ENCODE measurements at regions not wholly inside any gene's neighbourhood (a gene's known extent, or its start where the extent isn't known, plus 50 kb on each side); places are given as distances from the start of the nearest gene placed in this dataset.

DNA sequence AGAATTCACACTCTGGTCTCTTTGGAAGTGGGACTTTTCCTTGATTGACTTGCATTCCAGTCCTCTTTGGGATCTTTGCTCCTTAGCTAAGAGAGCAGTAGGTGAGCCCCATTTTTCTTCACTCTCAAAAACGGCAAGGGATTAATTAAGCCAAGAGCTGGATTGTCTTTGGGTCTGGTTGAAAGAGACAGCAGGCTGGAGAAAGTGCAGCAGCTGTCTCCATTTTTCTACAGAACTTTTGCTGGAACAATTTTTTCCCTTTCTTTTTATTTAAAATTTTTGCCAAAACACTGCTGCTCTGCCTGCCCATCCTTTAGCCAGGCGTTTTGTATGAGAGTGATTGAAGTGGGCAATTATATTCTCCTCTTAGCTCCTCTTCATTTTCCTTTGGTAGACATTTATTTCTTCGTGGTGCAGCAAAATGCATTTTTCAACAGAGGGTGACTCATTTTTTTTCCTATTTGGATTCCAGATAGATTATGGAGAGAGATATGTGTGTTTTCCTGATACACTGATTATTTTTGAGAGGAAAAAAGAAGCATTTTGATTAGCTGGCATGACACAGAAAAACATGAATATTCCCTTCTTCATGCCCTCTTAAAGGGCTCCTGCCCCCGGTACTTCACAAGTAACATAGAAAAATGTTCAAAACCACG is 371.2 kb upstream of the NBEA start:
- H3K79me2 ChIP-seq (ENCODE audit: insufficient read depth, low read depth) = no peaks in the 10 kb centered on the region
- H3K4me3 ChIP-seq (IDR thresholded peaks at IDR 0.05; ENCODE audit: insufficient read depth, low read depth, low read length) = no peak overlapping the region
- H2AFZ ChIP-seq (ENCODE audit: low read depth) = no peak overlapping the region
- H3K4me1 ChIP-seq (ENCODE audit: low read depth, poor library complexity, severe bottlenecking) = no peaks in the 10 kb centered on the region
- TF ChIP-seq, protein P1, sequence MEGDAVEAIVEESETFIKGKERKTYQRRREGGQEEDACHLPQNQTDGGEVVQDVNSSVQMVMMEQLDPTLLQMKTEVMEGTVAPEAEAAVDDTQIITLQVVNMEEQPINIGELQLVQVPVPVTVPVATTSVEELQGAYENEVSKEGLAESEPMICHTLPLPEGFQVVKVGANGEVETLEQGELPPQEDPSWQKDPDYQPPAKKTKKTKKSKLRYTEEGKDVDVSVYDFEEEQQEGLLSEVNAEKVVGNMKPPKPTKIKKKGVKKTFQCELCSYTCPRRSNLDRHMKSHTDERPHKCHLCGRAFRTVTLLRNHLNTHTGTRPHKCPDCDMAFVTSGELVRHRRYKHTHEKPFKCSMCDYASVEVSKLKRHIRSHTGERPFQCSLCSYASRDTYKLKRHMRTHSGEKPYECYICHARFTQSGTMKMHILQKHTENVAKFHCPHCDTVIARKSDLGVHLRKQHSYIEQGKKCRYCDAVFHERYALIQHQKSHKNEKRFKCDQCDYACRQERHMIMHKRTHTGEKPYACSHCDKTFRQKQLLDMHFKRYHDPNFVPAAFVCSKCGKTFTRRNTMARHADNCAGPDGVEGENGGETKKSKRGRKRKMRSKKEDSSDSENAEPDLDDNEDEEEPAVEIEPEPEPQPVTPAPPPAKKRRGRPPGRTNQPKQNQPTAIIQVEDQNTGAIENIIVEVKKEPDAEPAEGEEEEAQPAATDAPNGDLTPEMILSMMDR (conservative IDR thresholded peaks at IDR 0.05; ENCODE audit: low read depth, low read length) = no peak
- no peak overlapping the region for H3K9ac ChIP-seq
- H4K20me1 ChIP-seq (ENCODE audit: insufficient read depth) = no peaks in the 10 kb centered on the region
- no peak overlapping the region for H3K4me2 ChIP-seq
- H3K27ac ChIP-seq = no peak overlapping the region
- H3K36me3 ChIP-seq (ENCODE audit: insufficient read depth) = no peaks in the 10 kb centered on the region
- H3K27me3 ChIP-seq (ENCODE audit: insufficient read depth, low read depth) = no peaks in the 10 kb centered on the region

DNA sequence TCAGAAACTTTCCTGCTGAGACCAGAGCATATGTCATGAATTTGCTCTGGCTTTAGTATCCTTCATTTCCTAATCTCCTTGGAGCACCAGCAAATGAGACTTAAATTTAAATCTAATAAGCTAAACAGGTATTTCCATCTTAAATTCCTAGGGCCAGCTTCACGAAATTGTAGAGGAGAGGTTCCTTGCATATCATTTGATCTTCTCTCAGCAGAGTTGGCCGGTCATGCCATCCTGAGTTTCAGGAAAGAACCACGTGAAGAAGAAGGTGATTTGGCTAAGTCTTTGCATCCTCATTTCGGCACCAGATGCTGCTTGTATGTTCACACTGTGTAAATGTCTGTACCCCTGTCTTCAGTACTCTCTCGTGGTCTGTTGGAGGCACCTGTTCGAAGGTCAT is 370.4 kb upstream of the NBEA start:
- Histone ChIP-seq H3K4me1 (ENCODE audit: low read depth, poor library complexity, severe bottlenecking) (no peaks in the 10 kb centered on the region), H3K9ac (no peak overlapping the region), H3K36me3 (ENCODE audit: insufficient read depth) (no peaks in the 10 kb centered on the region), H2AFZ (ENCODE audit: low read depth) (no peak overlapping the region), H3K4me3 (IDR thresholded peaks at IDR 0.05; ENCODE audit: insufficient read depth, low read depth, low read length) (no peak overlapping the region), H3K27ac (no peak overlapping the region), H3K4me2 (no peak overlapping the region), H3K79me2 (ENCODE audit: insufficient read depth, low read depth) (no peaks in the 10 kb centered on the region), H3K27me3 (ENCODE audit: insufficient read depth, low read depth) (no peaks in the 10 kb centered on the region), H4K20me1 (ENCODE audit: insufficient read depth) (no peaks in the 10 kb centered on the region)
- TF ChIP-seq, protein P1 (conservative IDR thresholded peaks at IDR 0.05; ENCODE audit: low read depth, low read length) = no peak

DNA sequence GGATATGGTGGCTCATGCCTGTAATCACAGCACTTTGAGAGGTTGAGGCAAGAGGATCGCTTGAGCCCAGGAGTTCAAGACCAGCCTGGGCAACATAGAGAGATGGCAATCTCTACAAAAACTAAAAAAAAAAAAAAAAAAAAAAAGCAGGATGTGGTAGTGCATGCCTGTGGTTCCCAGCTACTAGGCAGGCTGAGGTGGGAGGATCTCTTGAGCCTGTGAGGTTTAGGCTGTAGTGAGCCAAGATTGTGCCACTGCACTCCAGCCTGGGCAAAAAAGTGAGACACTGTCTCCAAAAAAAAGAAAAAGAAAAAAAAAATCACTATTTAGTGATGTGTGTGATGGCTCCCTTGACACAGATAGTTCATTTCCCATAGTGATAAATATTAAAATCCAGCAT is 365.0 kb upstream of the NBEA start:
- H3K4me3 ChIP-seq (IDR thresholded peaks at IDR 0.05; ENCODE audit: insufficient read depth, low read depth, low read length) = no peak overlapping the region
- H3K9ac ChIP-seq = no peak overlapping the region
- H3K79me2 ChIP-seq (ENCODE audit: insufficient read depth, low read depth) = no peaks in the 10 kb centered on the region
- TF ChIP-seq, protein P1 (conservative IDR thresholded peaks at IDR 0.05; ENCODE audit: low read depth, low read length) = no peak
- H3K27me3 ChIP-seq (ENCODE audit: insufficient read depth, low read depth) = no peaks in the 10 kb centered on the region
- no peaks in the 10 kb centered on the region for H3K4me1 ChIP-seq (ENCODE audit: low read depth, poor library complexity, severe bottlenecking)
- no peak overlapping the region for H3K27ac ChIP-seq
- no peak overlapping the region for H2AFZ ChIP-seq (ENCODE audit: low read depth)
- H3K4me2 ChIP-seq = no peak overlapping the region
- H4K20me1 ChIP-seq (ENCODE audit: insufficient read depth) = no peaks in the 10 kb centered on the region
- H3K36me3 ChIP-seq (ENCODE audit: insufficient read depth) = no peaks in the 10 kb centered on the region

DNA sequence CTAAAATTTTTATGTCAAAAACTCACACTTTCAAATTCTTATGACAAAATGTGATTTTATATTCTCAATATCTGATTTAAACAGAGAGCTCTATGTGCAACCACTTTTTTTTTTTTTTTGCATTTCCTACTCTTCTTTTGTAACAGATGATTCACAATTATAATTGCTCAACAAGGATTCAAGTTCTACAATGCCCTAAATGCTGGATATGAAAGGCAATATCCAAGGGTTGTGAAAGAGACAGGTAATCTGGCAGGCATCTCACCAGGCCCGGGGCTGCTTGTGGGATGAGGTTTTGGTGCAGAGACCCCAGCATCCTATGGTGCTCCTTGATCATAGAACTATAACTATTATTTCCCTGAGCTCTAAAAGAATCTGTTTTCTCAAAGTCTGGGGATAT is 363.6 kb upstream of the NBEA start:
- Histone ChIP-seq H3K27me3 (ENCODE audit: insufficient read depth, low read depth) (no peaks in the 10 kb centered on the region), H3K4me1 (ENCODE audit: low read depth, poor library complexity, severe bottlenecking) (no peaks in the 10 kb centered on the region), H3K4me3 (IDR thresholded peaks at IDR 0.05; ENCODE audit: insufficient read depth, low read depth, low read length) (no peak overlapping the region), H4K20me1 (ENCODE audit: insufficient read depth) (no peaks in the 10 kb centered on the region), H3K27ac (no peak overlapping the region), H2AFZ (ENCODE audit: low read depth) (no peak overlapping the region), H3K79me2 (ENCODE audit: insufficient read depth, low read depth) (no peaks in the 10 kb centered on the region), H3K36me3 (ENCODE audit: insufficient read depth) (no peaks in the 10 kb centered on the region), H3K4me2 (no peak overlapping the region), H3K9ac (no peak overlapping the region)
- TF ChIP-seq, protein P1 (conservative IDR thresholded peaks at IDR 0.05; ENCODE audit: low read depth, low read length) = no peak

All from KMS-11 (cell line).